Caco-2 (cell line): ENCODE measurements at regions not wholly inside any gene's neighbourhood (a gene's known extent, or its start where the extent isn't known, plus 50 kb on each side); places are given as distances from the start of the nearest gene placed in this dataset.
"Not testable (repeated sequence)": the region's sequence is repeated elsewhere in the genome, so short reads cannot be mapped to it uniquely, and the experiment has no call there.

Source experiments
- BruUV-seq: library from RNA; stranded (reverse); fragments of 400-500 nt; replicated peaks from 2 replicates; lab custom pipeline; 2021; lab: Mats Ljungman, UMichigan
- CTCF ChIA-PET: fragments of 300-600 bp; sonication (Branson Sonifier 250); formaldehyde crosslinking; loops from one replicate; lab custom pipeline; 2022; ENCODE audit warnings: antibody characterized with exemption; lab: Charles Lee
- POLR2A ChIA-PET: fragments of 300-600 bp; sonication (Branson Sonifier 250); formaldehyde crosslinking; loops from one replicate; lab custom pipeline; 2022; ENCODE audit warnings: antibody characterized with exemption; lab: Charles Lee
- DNase-seq, 2 experiments: peaks; one replicate each; pipeline versions ENCODE4 v3.0.0 to v3.0.0-alpha.2; 2020 to 2022
- H3K27me3 ChIP-seq: replicated peaks from 2 replicates; pipeline ENCODE4 v1.6.0; 2011; ENCODE audit warnings: low read length; ENCODE audit not compliant: control insufficient read depth, insufficient read depth
- H3K36me3 ChIP-seq: 2 replicates; pipeline ENCODE4 v1.5.1; 2011; ENCODE audit warnings: low read length; ENCODE audit not compliant: control insufficient read depth, insufficient read depth
- H3K4me1 ChIP-seq: fragments of 250-450 bp; sonication (Bioruptor Pico); 2 replicates; pipeline ENCODE4 v1.5.1; 2020; ENCODE audit warnings: mild to moderate bottlenecking
- H3K4me3 ChIP-seq: 2 replicates; pipeline ENCODE4 v1.5.1; 2011; ENCODE audit warnings: low read depth, mild to moderate bottlenecking, control low read depth, low read length
- H3K9me3 ChIP-seq: fragments of 250-450 bp; sonication (Bioruptor Pico); 2 replicates; pipeline ENCODE4 v1.5.1; 2020; ENCODE audit warnings: mild to moderate bottlenecking, moderate library complexity
- H3K27ac Mint-ChIP-seq: one replicate; pipeline ENCODE4 v1.8.0; 2022; ENCODE audit warnings: mixed read lengths; ENCODE audit not compliant: unreplicated experiment
- H3K27me3 Mint-ChIP-seq: one replicate; pipeline ENCODE4 v1.8.0; 2022; ENCODE audit warnings: mixed read lengths; ENCODE audit not compliant: insufficient read depth, unreplicated experiment
- H3K36me3 Mint-ChIP-seq: one replicate; pipeline ENCODE4 v1.8.0; 2022; ENCODE audit warnings: mild to moderate bottlenecking, mixed read lengths; ENCODE audit not compliant: insufficient read depth, unreplicated experiment
- H3K4me1 Mint-ChIP-seq: one replicate; pipeline ENCODE4 v1.8.0; 2022; ENCODE audit warnings: low read depth, mixed read lengths; ENCODE audit not compliant: unreplicated experiment
- H3K4me3 Mint-ChIP-seq: one replicate; pipeline ENCODE4 v1.8.0; 2022; ENCODE audit warnings: mild to moderate bottlenecking, moderate library complexity, mixed read lengths; ENCODE audit not compliant: unreplicated experiment
- H3K9me3 Mint-ChIP-seq: one replicate; pipeline ENCODE4 v1.8.0; 2022; ENCODE audit warnings: mixed read lengths; ENCODE audit not compliant: unreplicated experiment
- CTCF ChIP-seq, 2 experiments: fragments of 200-600 bp in 1 of 2; IDR thresholded peaks; 1 replicate in 1 of 2; 2 replicates in 1 of 2; pipeline versions ENCODE4 v1.5.1 to v1.8.0; 2011 to 2022; ENCODE audit warnings: antibody characterized with exemption in 1 of 2, control low read depth in 1 of 2, inconsistent platforms in 1 of 2, low read depth in 1 of 2, low read length in 1 of 2, mild to moderate bottlenecking in 1 of 2, moderate library complexity in 1 of 2; ENCODE audit not compliant: insufficient read depth in 1 of 2, severe bottlenecking in 1 of 2, unreplicated experiment in 1 of 2
- intact Hi-C: fragments of 100-400 bp; cut with micrococcal nuclease; formaldehyde crosslinking; loops from one replicate; pipeline ENCODE4 v1.10.0; 2022; ENCODE audit not compliant: unreplicated experiment

GRCh38 chr12:87001102-87001501 lies 744.9 kb upstream of the MGAT4C start:
- Mint-ChIP-seq H3K27ac (no peak overlapping the region), H3K36me3 (no peaks in the 10 kb centered on the region), H3K27me3 (no peaks in the 10 kb centered on the region), H3K9me3 (peaks cover 23% of the 10 kb centered on the region), H3K4me3 (no peak overlapping the region), H3K4me1 (no peaks in the 10 kb centered on the region)
- Histone ChIP-seq H3K4me3 (no peak overlapping the region), H3K27me3 (no peaks in the 10 kb centered on the region), H3K9me3 (no peaks in the 10 kb centered on the region), H3K4me1 (no peaks in the 10 kb centered on the region), H3K36me3 (no peaks in the 10 kb centered on the region)
- CTCF ChIA-PET, result no interaction called here
- no TSS peak for BruUV-seq
- POLR2A ChIA-PET, result no interaction called here
- no peak for DNase-seq
- no peak for TF ChIP-seq CTCF (IDR thresholded peaks at IDR 0.05; ENCODE audit: insufficient read depth in 1 of 2, low read depth in 1 of 2, low read length in 1 of 2, severe bottlenecking in 1 of 2, unreplicated experiment in 1 of 2)
- intact Hi-C loops, result no loop called here

- Mint-ChIP-seq H3K36me3 (no peaks in the 10 kb centered on the region), H3K9me3 (no peaks in the 10 kb centered on the region), H3K4me3 (no peak overlapping the region), H3K4me1 (no peaks in the 10 kb centered on the region), H3K27ac (no peak overlapping the region), H3K27me3 (peaks cover under 1% of the 10 kb centered on the region)
- TF ChIP-seq CTCF (IDR thresholded peaks at IDR 0.05; ENCODE audit: insufficient read depth in 1 of 2, low read depth in 1 of 2, low read length in 1 of 2, severe bottlenecking in 1 of 2, unreplicated experiment in 1 of 2), result no peak
- Histone ChIP-seq H3K27me3 (no peaks in the 10 kb centered on the region), H3K9me3 (no peaks in the 10 kb centered on the region), H3K4me1 (no peaks in the 10 kb centered on the region), H3K4me3 (no peak overlapping the region), H3K36me3 (no peaks in the 10 kb centered on the region)
- intact Hi-C loops, result no loop called here
- POLR2A ChIA-PET, result no interaction called here
- no TSS peak for BruUV-seq
- no peak for DNase-seq
- CTCF ChIA-PET, result no interaction called here
Measured at GRCh38 chr12:86985298-86985697, 729.1 kb upstream of the MGAT4C start.

GRCh38 chr12:86970595-86970994 lies 714.4 kb upstream of the MGAT4C start:
- H3K4me3 ChIP-seq, H3K27me3 Mint-ChIP-seq, DNase-seq, H3K9me3 ChIP-seq, POLR2A ChIA-PET, intact Hi-C loops, H3K4me3 Mint-ChIP-seq, H3K36me3 Mint-ChIP-seq, H3K9me3 Mint-ChIP-seq, H3K36me3 ChIP-seq, H3K4me1 Mint-ChIP-seq, BruUV-seq, H3K27me3 ChIP-seq, CTCF ChIA-PET, H3K27ac Mint-ChIP-seq, H3K4me1 ChIP-seq: not testable (repeated sequence)
